CD8-positive, alpha-beta memory T cell (primary cell): ENCODE measurements at regions not wholly inside any gene's neighbourhood (a gene's known extent, or its start where the extent isn't known, plus 50 kb on each side); places are given as distances from the start of the nearest gene placed in this dataset.

Source experiments
- CTCF ChIA-PET: fragments of 350-600 bp; sonication (Branson Sonifier 250); formaldehyde crosslinking; loops from one replicate; lab custom pipeline; 2021; ENCODE audit warnings: antibody characterized with exemption; lab: Charles Lee
- POLR2A ChIA-PET: fragments of 350-600 bp; sonication (Branson Sonifier 250); formaldehyde crosslinking; loops from one replicate; lab custom pipeline; 2021; ENCODE audit warnings: antibody characterized with exemption; lab: Charles Lee
- DNase-seq, 5 donors: peaks; one replicate each; pipeline versions ENCODE4 v3.0.0 to v3.0.0-alpha.2; 2020 to 2022; ENCODE audit warnings: mixed read lengths in 1 of 5
- H3K27ac ChIP-seq: one replicate; pipeline ENCODE4 v1.7.0; 2013; ENCODE audit warnings: low read depth, mild to moderate bottlenecking, low read length, moderate library complexity
- H3K27me3 ChIP-seq: 2 replicates; pipeline ENCODE4 v1.7.0; 2013; ENCODE audit warnings: low read length, mild to moderate bottlenecking; ENCODE audit not compliant: insufficient read depth, poor library complexity, severe bottlenecking
- H3K36me3 ChIP-seq: 2 replicates; pipeline ENCODE4 v1.7.0; 2013; ENCODE audit warnings: mild to moderate bottlenecking, low read length, moderate library complexity; ENCODE audit not compliant: insufficient read depth
- H3K4me1 ChIP-seq: 2 replicates; pipeline ENCODE4 v1.7.0; 2013; ENCODE audit warnings: mild to moderate bottlenecking, low read length, moderate library complexity; ENCODE audit not compliant: insufficient read depth
- H3K4me3 ChIP-seq: 2 replicates; pipeline ENCODE4 v1.7.0; 2013; ENCODE audit warnings: mild to moderate bottlenecking, low read length
- H3K9me3 ChIP-seq: 2 replicates; pipeline ENCODE4 v1.7.0; 2013; ENCODE audit warnings: mild to moderate bottlenecking, low read length
- H3K27ac Mint-ChIP-seq, 8 donors: one replicate each; pipeline ENCODE4 v1.8.0; 2020 to 2021; ENCODE audit warnings: mixed read lengths in 8 of 8, mild to moderate bottlenecking in 6 of 8, inconsistent platforms in 3 of 8, moderate library complexity in 3 of 8
- H3K27me3 Mint-ChIP-seq, 2 donors: one replicate each; pipeline ENCODE4 v1.8.0; 2020 to 2021; ENCODE audit warnings: mixed read lengths in 2 of 2, mild to moderate bottlenecking in 1 of 2, moderate library complexity in 1 of 2
- H3K36me3 Mint-ChIP-seq, 3 donors: one replicate each; pipeline ENCODE4 v1.8.0; 2020 to 2021; ENCODE audit warnings: mixed read lengths in 3 of 3, inconsistent platforms in 1 of 3, mild to moderate bottlenecking in 1 of 3
- H3K4me1 Mint-ChIP-seq, 3 donors: one replicate each; pipeline ENCODE4 v1.8.0; 2020 to 2021; ENCODE audit warnings: mixed read lengths in 3 of 3, inconsistent platforms in 1 of 3, mild to moderate bottlenecking in 1 of 3
- H3K4me3 Mint-ChIP-seq, 7 donors: one replicate each; pipeline ENCODE4 v1.8.0; 2020 to 2021; ENCODE audit warnings: mixed read lengths in 7 of 7, mild to moderate bottlenecking in 6 of 7, moderate library complexity in 4 of 7, inconsistent platforms in 2 of 7
- H3K9me3 Mint-ChIP-seq, 5 donors: one replicate each; pipeline ENCODE4 v1.8.0; 2020 to 2022; ENCODE audit warnings: mixed read lengths in 5 of 5, mild to moderate bottlenecking in 3 of 5, moderate library complexity in 2 of 5, inconsistent platforms in 1 of 5

DNA sequence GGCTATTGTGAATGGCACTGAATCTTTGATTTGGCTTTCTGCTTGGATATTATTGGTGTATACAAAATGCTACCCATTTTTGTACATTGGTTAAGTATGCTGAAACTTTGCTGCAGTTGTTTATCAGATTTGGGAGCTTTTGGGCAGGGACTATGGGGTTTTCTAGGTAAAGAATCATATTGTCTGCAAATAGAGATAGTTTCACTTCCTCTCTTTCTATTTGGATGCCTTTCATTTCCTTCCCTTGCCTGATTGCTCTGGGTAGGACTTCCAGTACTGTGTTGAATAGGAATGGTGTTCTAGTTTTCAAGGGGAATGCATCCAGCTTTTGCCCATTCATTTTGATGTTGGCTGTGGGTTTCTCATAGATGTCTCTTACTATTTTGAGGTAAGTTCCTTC is 489.1 kb upstream of the LRATD1 start:
- H3K36me3 Mint-ChIP-seq: no peaks in the 10 kb centered on the region
- H3K9me3 ChIP-seq: no peaks in the 10 kb centered on the region
- peaks cover 0 to 22% (median 8%) of the 10 kb centered on the region in 5 donors for H3K9me3 Mint-ChIP-seq
- H3K27ac ChIP-seq: no peak overlapping the region
- H3K36me3 ChIP-seq: no peaks in the 10 kb centered on the region
- DNase-seq: no peak
- ChIA-PET POLR2A (no interaction called here), CTCF (no interaction called here)
- no peaks in the 10 kb centered on the region for H3K27me3 Mint-ChIP-seq
- H3K4me3 Mint-ChIP-seq: no peak overlapping the region
- H3K4me1 Mint-ChIP-seq: no peaks in the 10 kb centered on the region
- H3K4me3 ChIP-seq: no peak overlapping the region
- no peaks in the 10 kb centered on the region for H3K27me3 ChIP-seq
- H3K4me1 ChIP-seq: no peaks in the 10 kb centered on the region
- H3K27ac Mint-ChIP-seq: no peak overlapping the region

DNA sequence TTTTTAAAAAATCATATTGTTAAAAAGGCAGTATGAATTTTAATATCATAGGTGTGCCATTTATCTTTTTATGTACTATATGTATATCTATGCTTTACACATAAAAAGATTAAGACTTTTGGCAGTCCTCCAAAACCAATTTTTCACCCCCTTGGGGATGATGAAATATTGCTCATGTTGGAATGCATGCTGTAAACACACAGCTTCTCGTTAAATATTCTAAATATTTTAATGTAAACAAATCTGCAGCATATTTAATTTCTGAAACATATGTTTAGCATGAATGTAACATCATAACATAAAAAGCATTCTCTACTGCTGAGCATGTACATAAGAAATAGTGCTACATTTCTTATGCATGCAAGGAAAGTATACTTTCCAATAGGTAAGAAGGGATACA is 484.3 kb upstream of the LRATD1 start:
- no peak for DNase-seq
- Histone ChIP-seq H3K4me1 (no peaks in the 10 kb centered on the region), H3K27me3 (no peaks in the 10 kb centered on the region), H3K27ac (no peak overlapping the region), H3K4me3 (no peak overlapping the region), H3K9me3 (no peaks in the 10 kb centered on the region), H3K36me3 (no peaks in the 10 kb centered on the region)
- H3K36me3 Mint-ChIP-seq: no peaks in the 10 kb centered on the region
- ChIA-PET CTCF (no interaction called here), POLR2A (no interaction called here)
- H3K27me3 Mint-ChIP-seq: no peaks in the 10 kb centered on the region
- H3K9me3 Mint-ChIP-seq: peaks cover 0 to 16% (median 6%) of the 10 kb centered on the region in 5 donors
- H3K4me1 Mint-ChIP-seq: no peaks in the 10 kb centered on the region
- no peak overlapping the region for H3K27ac Mint-ChIP-seq
- no peak overlapping the region for H3K4me3 Mint-ChIP-seq

DNA sequence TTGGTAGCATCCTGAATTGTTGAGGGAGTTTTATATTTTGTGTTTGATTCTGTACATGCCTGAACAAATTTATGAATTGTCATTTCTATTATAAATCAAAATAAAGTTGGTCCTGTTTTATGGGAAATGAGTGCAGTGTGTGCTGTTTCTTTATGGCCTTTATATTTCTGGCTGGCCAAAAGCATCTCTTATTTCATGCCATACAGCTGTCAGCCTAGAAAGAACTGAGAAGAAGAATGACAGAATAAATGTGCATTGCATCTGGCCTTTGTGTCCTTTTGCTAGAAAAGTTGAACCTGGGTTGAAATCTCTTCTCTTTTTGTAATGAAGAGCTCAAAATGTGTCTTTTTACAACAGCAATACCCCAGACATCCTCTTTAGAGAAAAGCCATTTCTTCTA is 474.7 kb upstream of the LRATD1 start:
- Histone ChIP-seq H3K27me3 (no peaks in the 10 kb centered on the region), H3K4me1 (no peaks in the 10 kb centered on the region), H3K4me3 (no peak overlapping the region), H3K27ac (no peak overlapping the region), H3K9me3 (no peaks in the 10 kb centered on the region), H3K36me3 (no peaks in the 10 kb centered on the region)
- no peak for DNase-seq
- peaks cover 0 to 24% (median 7%) of the 10 kb centered on the region in 5 donors for H3K9me3 Mint-ChIP-seq
- ChIA-PET POLR2A (no interaction called here), CTCF (no interaction called here)
- H3K4me1 Mint-ChIP-seq: no peaks in the 10 kb centered on the region
- H3K27me3 Mint-ChIP-seq: no peaks in the 10 kb centered on the region
- no peaks in the 10 kb centered on the region for H3K36me3 Mint-ChIP-seq
- H3K4me3 Mint-ChIP-seq: no peak overlapping the region
- no peak overlapping the region for H3K27ac Mint-ChIP-seq

DNA sequence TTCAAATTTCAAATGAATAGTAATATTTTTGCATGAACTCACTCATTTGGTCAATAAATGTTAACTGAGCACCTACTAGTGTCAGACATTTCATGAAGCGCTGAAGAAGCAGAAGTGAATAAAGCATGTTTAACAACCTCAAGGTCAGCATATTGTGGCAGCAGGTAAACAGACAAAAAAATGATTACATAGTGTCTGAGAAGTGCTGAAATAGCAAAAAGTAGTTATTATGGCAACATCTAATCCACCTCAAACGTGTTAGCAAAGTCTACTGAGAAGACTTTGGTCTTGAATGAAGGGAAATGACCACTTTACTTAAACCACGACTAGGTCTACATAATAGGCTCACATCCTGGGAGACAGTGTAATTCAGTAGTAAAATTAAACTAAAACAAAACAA is 452.2 kb upstream of the LRATD1 start:
- Mint-ChIP-seq H3K27ac (no peak overlapping the region), H3K9me3 (peaks cover 0 to 27% (median 2%) of the 10 kb centered on the region in 5 donors), H3K4me3 (no peak overlapping the region), H3K36me3 (no peaks in the 10 kb centered on the region), H3K27me3 (no peaks in the 10 kb centered on the region), H3K4me1 (no peaks in the 10 kb centered on the region)
- Histone ChIP-seq H3K27me3 (no peaks in the 10 kb centered on the region), H3K4me3 (no peak overlapping the region), H3K4me1 (no peaks in the 10 kb centered on the region), H3K9me3 (no peaks in the 10 kb centered on the region), H3K36me3 (no peaks in the 10 kb centered on the region), H3K27ac (no peak overlapping the region)
- no peak for DNase-seq
- POLR2A ChIA-PET: no interaction called here
- CTCF ChIA-PET: no interaction called here

DNA sequence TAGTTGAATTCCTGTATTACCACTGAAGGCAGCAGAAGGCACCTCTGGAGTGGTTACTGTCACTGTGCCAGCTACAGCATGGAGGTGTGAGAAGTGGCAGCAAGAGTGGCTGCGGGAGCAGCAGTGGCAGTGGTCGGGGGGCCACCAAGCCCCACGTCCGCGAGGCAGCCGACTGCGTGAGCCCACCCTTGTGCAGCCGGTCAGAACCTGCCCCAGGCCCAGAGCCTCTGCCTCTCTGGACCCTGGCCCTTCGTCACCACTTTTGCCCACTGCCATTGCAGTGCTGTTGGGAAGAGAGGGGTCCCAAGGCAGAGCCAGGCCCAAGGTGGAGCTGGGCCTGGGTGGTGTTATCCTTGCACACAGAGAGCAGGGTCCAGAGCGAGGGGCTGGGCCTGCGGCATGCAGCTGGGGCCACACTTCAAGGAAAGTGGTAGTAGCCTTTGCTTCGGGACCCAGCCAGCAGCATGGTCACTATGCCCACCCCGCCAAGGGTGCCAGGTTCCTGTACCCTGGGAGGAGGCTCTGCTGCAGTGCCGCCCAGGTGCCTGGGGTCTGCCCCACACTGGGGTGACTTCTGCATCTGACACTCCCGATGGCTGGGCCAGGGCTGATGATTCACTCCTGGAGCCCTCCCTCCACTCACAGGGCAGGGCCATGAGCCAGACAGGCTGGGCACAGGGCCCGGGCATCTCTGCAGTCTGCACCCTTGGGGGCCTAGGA is 450.1 kb upstream of the LRATD1 start:
- Mint-ChIP-seq H3K9me3 (peaks cover 0 to 20% (median 0%) of the 10 kb centered on the region in 5 donors), H3K27ac (no peak overlapping the region), H3K4me1 (no peaks in the 10 kb centered on the region), H3K36me3 (no peaks in the 10 kb centered on the region), H3K4me3 (no peak overlapping the region), H3K27me3 (no peaks in the 10 kb centered on the region)
- H3K36me3 ChIP-seq: no peaks in the 10 kb centered on the region
- no peaks in the 10 kb centered on the region for H3K9me3 ChIP-seq
- H3K4me1 ChIP-seq: no peaks in the 10 kb centered on the region
- H3K27ac ChIP-seq: no peak overlapping the region
- no peaks in the 10 kb centered on the region for H3K27me3 ChIP-seq
- no peak overlapping the region for H3K4me3 ChIP-seq
- ChIA-PET CTCF (no interaction called here), POLR2A (no interaction called here)
- DNase-seq: no peak

DNA sequence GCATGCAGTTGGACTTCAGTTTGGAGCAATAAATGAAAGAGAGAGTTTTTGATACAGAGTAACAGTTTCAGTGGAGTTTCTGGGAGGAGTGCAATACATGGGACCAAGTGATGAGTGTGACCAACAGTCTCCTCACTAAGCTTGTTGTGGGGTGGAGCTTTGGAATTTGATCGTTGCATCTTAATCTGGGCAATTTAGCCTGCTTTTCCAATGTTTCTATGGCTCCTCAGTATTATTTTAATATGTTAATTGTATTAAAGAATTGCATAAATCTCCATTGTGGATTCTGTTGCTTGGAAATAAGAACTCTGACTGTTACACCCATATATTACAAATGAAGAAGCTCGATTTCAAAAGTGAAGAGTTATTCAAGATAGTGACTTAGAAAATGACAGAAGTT is 446.6 kb upstream of the LRATD1 start:
- no peaks in the 10 kb centered on the region for H3K4me1 ChIP-seq
- ChIA-PET POLR2A (no interaction called here), CTCF (no interaction called here)
- no peaks in the 10 kb centered on the region for H3K36me3 Mint-ChIP-seq
- no peak overlapping the region for H3K27ac ChIP-seq
- H3K9me3 Mint-ChIP-seq: peaks cover 0 to 13% (median 3%) of the 10 kb centered on the region in 5 donors
- H3K27me3 ChIP-seq: no peaks in the 10 kb centered on the region
- H3K27ac Mint-ChIP-seq: no peak overlapping the region
- no peaks in the 10 kb centered on the region for H3K9me3 ChIP-seq
- no peak for DNase-seq
- H3K4me3 ChIP-seq: no peak overlapping the region
- H3K27me3 Mint-ChIP-seq: no peaks in the 10 kb centered on the region
- H3K4me1 Mint-ChIP-seq: no peaks in the 10 kb centered on the region
- H3K36me3 ChIP-seq: no peaks in the 10 kb centered on the region
- H3K4me3 Mint-ChIP-seq: no peak overlapping the region

DNA sequence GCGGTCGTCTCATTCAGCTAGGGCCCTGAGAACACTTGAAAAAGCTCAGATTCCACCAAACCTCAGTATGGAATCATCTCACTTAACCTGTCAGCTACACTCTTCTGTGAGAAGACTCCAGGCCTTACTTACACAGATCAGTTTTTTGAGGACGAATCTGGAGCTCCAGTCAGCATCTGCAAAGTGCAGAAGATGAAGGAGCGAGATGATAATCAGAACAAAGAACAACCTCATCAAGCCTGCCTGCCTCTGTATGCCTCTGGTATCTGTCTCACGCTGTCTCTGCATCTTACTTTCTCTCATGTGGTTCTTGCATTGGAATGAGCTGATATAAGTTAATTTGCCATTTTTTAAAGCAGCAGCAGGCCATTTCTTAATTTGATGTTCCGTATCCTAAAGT is 444.1 kb upstream of the LRATD1 start:
- no peak overlapping the region for H3K4me3 Mint-ChIP-seq
- H3K27me3 Mint-ChIP-seq: no peaks in the 10 kb centered on the region
- Histone ChIP-seq H3K36me3 (no peaks in the 10 kb centered on the region), H3K27me3 (no peaks in the 10 kb centered on the region), H3K27ac (no peak overlapping the region), H3K9me3 (no peaks in the 10 kb centered on the region), H3K4me1 (no peaks in the 10 kb centered on the region), H3K4me3 (no peak overlapping the region)
- ChIA-PET POLR2A (no interaction called here), CTCF (interaction anchor here (0.9 kb wide), 1 partner anchor 12 kb away, joined by 3 read pairs; no protein-coding TSS in a partner anchor)
- H3K4me1 Mint-ChIP-seq: no peaks in the 10 kb centered on the region
- peaks cover 0 to 18% (median 3%) of the 10 kb centered on the region in 5 donors for H3K9me3 Mint-ChIP-seq
- H3K27ac Mint-ChIP-seq: no peak overlapping the region
- H3K36me3 Mint-ChIP-seq: no peaks in the 10 kb centered on the region
- no peak for DNase-seq

DNA sequence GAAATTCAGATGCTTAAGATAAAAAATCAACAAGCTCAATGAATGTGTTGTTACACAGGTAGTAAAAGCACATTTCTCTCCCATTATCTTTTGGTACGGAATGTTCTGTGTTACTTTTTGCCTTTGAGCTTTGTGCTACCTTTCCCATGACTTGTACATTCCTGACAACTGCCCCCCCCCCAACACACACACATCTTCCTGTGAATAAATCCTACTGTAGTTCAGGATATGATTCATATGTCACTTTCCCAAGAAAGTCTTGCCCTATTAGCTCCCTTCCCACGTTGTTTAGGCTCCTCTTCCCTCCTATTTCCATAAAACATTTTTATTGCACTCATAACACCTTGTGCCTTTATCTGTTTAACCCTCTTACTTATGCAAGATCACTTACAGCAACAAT is 442.6 kb upstream of the LRATD1 start:
- ChIA-PET CTCF (interaction anchor here (0.7 kb wide), 1 partner anchor 1753 kb away, joined by 5 read pairs; no protein-coding TSS in a partner anchor), POLR2A (no interaction called here)
- Histone ChIP-seq H3K36me3 (no peaks in the 10 kb centered on the region), H3K4me1 (no peaks in the 10 kb centered on the region), H3K9me3 (no peaks in the 10 kb centered on the region), H3K27me3 (no peaks in the 10 kb centered on the region), H3K4me3 (no peak overlapping the region), H3K27ac (no peak overlapping the region)
- no peak overlapping the region for H3K4me3 Mint-ChIP-seq
- H3K27ac Mint-ChIP-seq: no peak overlapping the region
- H3K27me3 Mint-ChIP-seq: no peaks in the 10 kb centered on the region
- no peak for DNase-seq
- H3K9me3 Mint-ChIP-seq: peaks cover 3 to 13% (median 4%) of the 10 kb centered on the region in 5 donors
- no peaks in the 10 kb centered on the region for H3K36me3 Mint-ChIP-seq
- no peaks in the 10 kb centered on the region for H3K4me1 Mint-ChIP-seq
